ENCODE measurements at regions not wholly inside any gene's neighbourhood (a gene's known extent, or its start where the extent isn't known, plus 50 kb on each side); places are given as distances from the start of the nearest gene placed in this dataset.
"Not testable (repeated sequence)": the region's sequence is repeated elsewhere in the genome, so short reads cannot be mapped to it uniquely, and the experiment has no call there.

GRCh38 chr22:44567846-44568493 lies 69.9 kb upstream of the RTL6 start:
- no peak overlapping the region for H3K9ac ChIP-seq (ENCODE audit: low read length in 3 of 3)
- no peaks in the 10 kb centered on the region for H3K36me3 ChIP-seq (ENCODE audit: control insufficient read depth in 2 of 3, insufficient read depth in 3 of 3, low read length in 3 of 3)
- H3K4me3 ChIP-seq (ENCODE audit: low read length in 3 of 3), result no peak overlapping the region
- TF ChIP-seq CTCF (IDR thresholded peaks at IDR 0.05; ENCODE audit: borderline replicate concordance, extremely low read depth, insufficient read depth), result no peak
- intact Hi-C loops (cut with DNase I), result no loop called here
- H3K27ac ChIP-seq (ENCODE audit: low read depth in 2 of 2, low read length in 2 of 2), result no peak overlapping the region
- H3K4me1 ChIP-seq (ENCODE audit: control insufficient read depth in 2 of 3, insufficient read depth in 2 of 3, low read depth in 1 of 3, low read length in 3 of 3), result peaks cover 0 to 2% (median 0%) of the 10 kb centered on the region in 3 donors
- peak in 2 of 5 donors; percentile 45 to 61 for DNase-seq
- FAIRE-seq, result no peak
- no peaks in the 10 kb centered on the region for H3K27me3 ChIP-seq (ENCODE audit: control insufficient read depth, insufficient read depth, low read length)
- peaks cover 0 to 9% (median 3%) of the 10 kb centered on the region in 3 donors for H3K9me3 ChIP-seq (ENCODE audit: control insufficient read depth in 2 of 3, insufficient read depth in 1 of 3, low read length in 3 of 3)

GRCh38 chr22:44567378-44567841 lies 69.4 kb upstream of the RTL6 start:
- intact Hi-C loops (cut with DNase I); H3K4me1 ChIP-seq (ENCODE audit: control insufficient read depth in 2 of 3, insufficient read depth in 2 of 3, low read depth in 1 of 3, low read length in 3 of 3); H3K27ac ChIP-seq (ENCODE audit: low read depth in 2 of 2, low read length in 2 of 2); FAIRE-seq; H3K36me3 ChIP-seq (ENCODE audit: control insufficient read depth in 2 of 3, insufficient read depth in 3 of 3, low read length in 3 of 3); DNase-seq; H3K9ac ChIP-seq (ENCODE audit: low read length in 3 of 3); H3K9me3 ChIP-seq (ENCODE audit: control insufficient read depth in 2 of 3, insufficient read depth in 1 of 3, low read length in 3 of 3); H3K4me3 ChIP-seq (ENCODE audit: low read length in 3 of 3); H3K27me3 ChIP-seq (ENCODE audit: control insufficient read depth, insufficient read depth, low read length): not testable (repeated sequence)

- peaks cover 0 to 2% (median 0%) of the 10 kb centered on the region in 3 donors for H3K4me1 ChIP-seq (ENCODE audit: control insufficient read depth in 2 of 3, insufficient read depth in 2 of 3, low read depth in 1 of 3, low read length in 3 of 3)
- no peak overlapping the region for H3K27ac ChIP-seq (ENCODE audit: low read depth in 2 of 2, low read length in 2 of 2)
- no peak overlapping the region for H3K9ac ChIP-seq (ENCODE audit: low read length in 3 of 3)
- no peaks in the 10 kb centered on the region for H3K27me3 ChIP-seq (ENCODE audit: control insufficient read depth, insufficient read depth, low read length)
- H3K9me3 ChIP-seq (ENCODE audit: control insufficient read depth in 2 of 3, insufficient read depth in 1 of 3, low read length in 3 of 3), result peaks cover 0 to 9% (median 3%) of the 10 kb centered on the region in 3 donors
- TF ChIP-seq CTCF (IDR thresholded peaks at IDR 0.05; ENCODE audit: borderline replicate concordance, extremely low read depth, insufficient read depth), result no peak
- H3K36me3 ChIP-seq (ENCODE audit: control insufficient read depth in 2 of 3, insufficient read depth in 3 of 3, low read length in 3 of 3), result no peaks in the 10 kb centered on the region
- no peak overlapping the region for H3K4me3 ChIP-seq (ENCODE audit: low read length in 3 of 3)
- DNase-seq (no peak), FAIRE-seq (no peak)
- intact Hi-C loops (cut with DNase I), result no loop called here
Observed at GRCh38 chr22:44566911-44567310, 68.9 kb upstream of the RTL6 start.

- H3K4me3 ChIP-seq (ENCODE audit: low read length in 3 of 3); H3K4me1 ChIP-seq (ENCODE audit: control insufficient read depth in 2 of 3, insufficient read depth in 2 of 3, low read depth in 1 of 3, low read length in 3 of 3); H3K9me3 ChIP-seq (ENCODE audit: control insufficient read depth in 2 of 3, insufficient read depth in 1 of 3, low read length in 3 of 3); H3K36me3 ChIP-seq (ENCODE audit: control insufficient read depth in 2 of 3, insufficient read depth in 3 of 3, low read length in 3 of 3); H3K27ac ChIP-seq (ENCODE audit: low read depth in 2 of 2, low read length in 2 of 2); DNase-seq; H3K9ac ChIP-seq (ENCODE audit: low read length in 3 of 3); FAIRE-seq; H3K27me3 ChIP-seq (ENCODE audit: control insufficient read depth, insufficient read depth, low read length); intact Hi-C loops (cut with DNase I): not testable (repeated sequence)
Observed at GRCh38 chr22:44562651-44563050, 64.6 kb upstream of the RTL6 start.
